A673 (cell line): ENCODE measurements at regions not wholly inside any gene's neighbourhood (a gene's known extent, or its start where the extent isn't known, plus 50 kb on each side); places are given as distances from the start of the nearest gene placed in this dataset.

Source experiments
- EZH2 ChIP-seq: fragments of 200-600 bp; sonication (generic); IDR thresholded peaks from 2 replicates; pipeline ENCODE4 v1.6.1; 2017; ENCODE audit warnings: borderline replicate concordance, low read depth, mild to moderate bottlenecking, mixed read lengths, antibody characterized with exemption, low read length; ENCODE audit not compliant: poor library complexity, severe bottlenecking
- TF ChIP-seq, protein P1 (sequence below): fragments of 300-800, 200-600 bp; sonication (generic); conservative IDR thresholded peaks from 2 replicates; pipeline ENCODE4 v1.5.1; 2017; ENCODE audit warnings: low read depth, mild to moderate bottlenecking, antibody characterized with exemption, low read length, moderate library complexity, mixed read lengths

DNA sequence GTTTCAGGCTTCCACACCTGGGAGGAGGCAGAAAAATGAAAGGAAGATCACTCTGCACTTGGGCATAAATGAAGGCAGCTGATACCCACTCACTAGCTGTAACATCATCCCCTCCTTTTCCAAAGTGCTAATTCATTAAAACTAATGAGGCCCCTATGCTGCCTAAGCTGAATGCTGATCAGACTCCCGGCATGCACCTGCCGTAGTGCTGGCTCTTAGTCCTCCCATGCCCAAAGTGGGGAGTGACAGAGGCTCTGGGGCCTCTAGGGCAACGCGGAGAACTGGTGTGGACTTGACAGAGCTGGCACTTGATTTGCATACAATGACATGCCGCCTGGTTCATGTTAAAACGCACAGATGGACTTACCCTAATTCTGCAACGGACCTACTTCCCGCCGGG is 96.5 kb upstream of the NCAM1 start:
- TF ChIP-seq, protein P1, sequence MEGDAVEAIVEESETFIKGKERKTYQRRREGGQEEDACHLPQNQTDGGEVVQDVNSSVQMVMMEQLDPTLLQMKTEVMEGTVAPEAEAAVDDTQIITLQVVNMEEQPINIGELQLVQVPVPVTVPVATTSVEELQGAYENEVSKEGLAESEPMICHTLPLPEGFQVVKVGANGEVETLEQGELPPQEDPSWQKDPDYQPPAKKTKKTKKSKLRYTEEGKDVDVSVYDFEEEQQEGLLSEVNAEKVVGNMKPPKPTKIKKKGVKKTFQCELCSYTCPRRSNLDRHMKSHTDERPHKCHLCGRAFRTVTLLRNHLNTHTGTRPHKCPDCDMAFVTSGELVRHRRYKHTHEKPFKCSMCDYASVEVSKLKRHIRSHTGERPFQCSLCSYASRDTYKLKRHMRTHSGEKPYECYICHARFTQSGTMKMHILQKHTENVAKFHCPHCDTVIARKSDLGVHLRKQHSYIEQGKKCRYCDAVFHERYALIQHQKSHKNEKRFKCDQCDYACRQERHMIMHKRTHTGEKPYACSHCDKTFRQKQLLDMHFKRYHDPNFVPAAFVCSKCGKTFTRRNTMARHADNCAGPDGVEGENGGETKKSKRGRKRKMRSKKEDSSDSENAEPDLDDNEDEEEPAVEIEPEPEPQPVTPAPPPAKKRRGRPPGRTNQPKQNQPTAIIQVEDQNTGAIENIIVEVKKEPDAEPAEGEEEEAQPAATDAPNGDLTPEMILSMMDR: no peak
- TF ChIP-seq EZH2: no peak
